GM13977 (cell line): ENCODE measurements at regions not wholly inside any gene's neighbourhood (a gene's known extent, or its start where the extent isn't known, plus 50 kb on each side); places are given as distances from the start of the nearest gene placed in this dataset.

ENCODE experiments used
- DNase-seq: peaks from one replicate; pipeline ENCODE4 v3.0.0; 2012; ENCODE audit warnings: low spot score
- CTCF ChIP-seq: IDR thresholded peaks from 2 replicates; pipeline ENCODE4 v1.5.1; 2012; ENCODE audit warnings: mild to moderate bottlenecking, control low read depth; ENCODE audit not compliant: insufficient read depth; ENCODE audit errors: extremely low read depth, missing control alignments
- in situ Hi-C: fragments of 300-500 bp; cut with MboI; formaldehyde crosslinking; loops from one replicate; pipeline ENCODE4 v1.12.0; 2022; ENCODE audit warnings: low sequenced_read_pairs, low pct_unique_long_range_greater_than_20kb, mixed read lengths, inconsistent platforms; ENCODE audit not compliant: unreplicated experiment

DNA sequence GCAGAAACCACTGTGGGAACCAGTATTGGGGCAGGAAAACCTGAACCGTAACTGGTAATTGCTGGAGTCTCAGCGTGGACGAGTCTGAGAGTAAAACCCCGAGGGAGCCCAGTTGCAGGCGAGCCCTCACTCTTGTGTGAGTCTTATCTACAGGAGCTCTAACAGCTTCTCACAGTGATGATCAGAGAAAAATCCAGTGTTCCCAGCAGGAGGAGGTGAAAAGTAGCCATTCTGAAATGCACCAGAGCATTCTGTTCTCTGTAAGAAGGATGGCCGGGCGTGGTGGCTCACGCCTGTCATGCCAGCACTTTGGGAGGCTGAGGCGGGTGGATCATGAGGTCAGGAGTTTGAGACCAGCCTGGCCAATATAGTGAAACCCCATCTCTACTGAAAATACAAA is 161.2 kb downstream of the COPRS start:
- no peak for TF ChIP-seq CTCF
- in situ Hi-C loops = no loop called here
- DNase-seq = no peak

DNA sequence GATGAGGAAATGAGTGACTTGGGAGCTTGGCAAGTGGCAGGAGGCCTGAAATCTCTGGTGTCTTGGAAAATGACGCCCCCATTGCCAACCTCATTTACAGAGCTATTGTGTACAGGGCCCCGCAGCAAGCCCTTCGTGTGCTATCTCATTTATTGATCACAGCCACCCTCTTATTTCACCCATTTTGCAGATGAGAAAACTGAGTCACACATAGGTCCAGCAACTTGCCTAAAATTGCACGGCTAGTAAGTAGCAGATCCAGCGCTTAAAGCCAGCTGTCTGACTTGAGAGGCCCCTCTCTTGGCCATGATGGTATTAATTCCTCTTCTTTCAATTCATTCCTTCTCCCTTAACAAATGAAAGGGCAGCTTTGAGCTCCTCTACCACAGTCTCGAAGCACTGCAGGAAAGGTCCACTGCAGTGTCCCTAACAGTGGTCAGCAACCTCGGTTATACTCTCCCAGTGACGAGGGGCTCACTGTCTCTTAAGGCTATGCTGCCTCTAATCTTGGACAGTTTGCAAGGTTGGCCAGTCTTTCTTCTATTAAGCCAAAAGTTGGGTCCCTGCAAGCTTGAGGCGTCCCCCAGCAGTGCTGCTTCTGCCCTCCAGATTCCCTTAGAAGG is 162.2 kb downstream of the COPRS start:
- in situ Hi-C loops = no loop called here
- no peak for DNase-seq
- no peak for TF ChIP-seq CTCF

GRCh38 chr17:31696184-31696602 is 162.9 kb downstream of the COPRS start:
- in situ Hi-C loops = no loop called here
- no peak for DNase-seq
- no peak for TF ChIP-seq CTCF

DNA sequence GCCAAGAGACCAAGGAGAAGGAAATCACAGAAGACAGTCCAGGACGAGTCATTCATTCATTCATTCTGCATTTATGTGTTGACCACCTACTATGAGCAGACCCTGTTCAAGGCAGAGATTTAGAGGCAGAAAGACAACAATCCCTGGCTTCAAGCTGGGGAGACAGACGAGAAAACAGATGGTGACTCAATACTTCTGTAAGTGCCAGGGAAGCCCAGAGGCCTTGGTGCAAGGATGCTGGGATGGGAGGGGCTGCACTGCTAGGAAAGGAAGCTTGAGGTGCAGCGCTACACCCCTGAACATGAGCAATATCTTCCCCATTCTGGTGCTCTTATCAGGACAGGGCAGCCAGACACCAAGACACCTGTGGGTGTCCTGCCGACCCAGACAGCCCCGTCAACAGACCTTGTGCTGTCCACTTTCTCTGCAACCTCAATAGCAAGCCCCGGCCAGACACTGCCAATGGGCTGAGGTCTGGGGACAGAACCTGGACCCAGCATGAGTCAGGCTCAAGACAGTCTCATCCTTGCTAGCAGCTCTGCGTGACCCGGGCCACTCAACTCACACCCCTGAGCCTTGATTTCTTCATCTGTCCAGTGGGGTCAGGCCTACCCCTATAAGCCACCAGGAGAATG is 163.5 kb downstream of the COPRS start:
- no peak for TF ChIP-seq CTCF
- DNase-seq = no peak
- in situ Hi-C loops = no loop called here

- TF ChIP-seq CTCF = no peak
- in situ Hi-C loops = no loop called here
- no peak for DNase-seq
Observed at GRCh38 chr17:31693433-31694220, 165.4 kb downstream of the COPRS start.

DNA sequence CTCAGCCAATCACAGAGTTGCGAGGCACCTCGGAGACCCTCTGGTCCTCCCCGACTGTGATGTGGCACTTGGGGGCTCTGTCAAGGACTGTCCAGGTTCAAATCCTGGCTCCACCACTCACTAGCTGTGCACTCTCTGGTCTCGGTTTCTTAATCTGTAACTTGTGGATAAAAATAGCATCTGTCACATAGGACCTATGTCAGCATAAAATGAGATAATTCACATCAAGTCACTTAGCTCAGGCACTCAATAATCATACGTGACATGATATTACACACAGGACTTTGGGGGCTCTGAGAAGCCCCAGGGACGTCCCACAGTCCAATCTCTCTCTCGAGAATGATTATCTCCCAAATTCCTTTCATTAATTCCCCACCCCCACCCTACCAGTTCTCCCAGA is 166.4 kb downstream of the COPRS start:
- no peak for DNase-seq
- no peak for TF ChIP-seq CTCF
- in situ Hi-C loops = no loop called here
